Activated CD4-positive, CD25-positive, alpha-beta regulatory T cell treated with anti-CD3 and anti-CD28 coated beads, Interleukin-2, amount 50 U/mL, for 24 hours (primary cell): ENCODE measurements at regions not wholly inside any gene's neighbourhood (a gene's known extent, or its start where the extent isn't known, plus 50 kb on each side); places are given as distances from the start of the nearest gene placed in this dataset.
"Not testable (repeated sequence)": the region's sequence is repeated elsewhere in the genome, so short reads cannot be mapped to it uniquely, and the experiment has no call there.

Experiments used
- ATAC-seq, 2 donors: fragments of 150-1000 bp; cut with Tn5 transposase; one replicate each; pipeline ENCODE4 v1.10.0; 2021; ENCODE audit warnings: mild to moderate bottlenecking in 1 of 2, moderate library complexity in 1 of 2

- ATAC-seq, result no peak
These were observed 1165.5 kb upstream of the SLC39A10 start for GRCh38 chr2:194491409-194492115.

DNA sequence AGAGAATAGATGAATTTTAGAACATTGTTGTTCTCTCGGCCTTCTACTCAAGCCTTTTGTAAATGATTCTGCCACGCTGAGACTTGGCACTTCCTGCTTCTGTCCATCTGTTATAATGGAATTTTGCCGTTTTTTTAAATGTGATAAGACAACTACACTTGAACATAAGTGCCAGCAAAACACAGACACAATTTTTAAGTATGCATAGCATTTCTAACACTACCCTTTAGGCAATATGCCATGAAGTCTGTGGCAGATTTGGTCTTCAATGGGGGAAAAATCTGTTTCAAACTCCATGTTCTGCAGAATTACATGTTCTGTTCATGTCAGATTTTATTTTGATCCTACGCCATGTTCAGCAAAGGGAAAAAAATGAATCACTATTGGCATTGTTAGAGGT is 1170.7 kb upstream of the SLC39A10 start:
- no peak for ATAC-seq

DNA sequence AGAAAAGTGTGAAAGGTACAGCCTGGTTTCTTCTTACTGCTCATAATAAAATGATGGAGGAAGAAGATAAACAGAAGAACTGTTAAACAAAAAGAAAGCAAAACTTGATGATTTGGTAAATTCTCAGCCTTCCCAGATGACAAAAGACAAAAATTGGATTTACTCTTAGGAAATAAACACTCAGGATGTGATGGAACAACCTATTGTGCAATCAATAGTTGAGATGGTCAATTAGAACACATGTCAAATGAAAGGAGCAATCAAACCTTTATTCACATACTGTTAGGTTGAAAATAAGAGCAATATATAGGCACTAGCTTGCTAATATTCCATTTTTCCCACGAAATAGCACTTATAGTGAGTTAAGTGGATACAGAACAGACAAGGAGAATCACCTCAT is 1174.0 kb upstream of the SLC39A10 start:
- no peak for ATAC-seq

DNA sequence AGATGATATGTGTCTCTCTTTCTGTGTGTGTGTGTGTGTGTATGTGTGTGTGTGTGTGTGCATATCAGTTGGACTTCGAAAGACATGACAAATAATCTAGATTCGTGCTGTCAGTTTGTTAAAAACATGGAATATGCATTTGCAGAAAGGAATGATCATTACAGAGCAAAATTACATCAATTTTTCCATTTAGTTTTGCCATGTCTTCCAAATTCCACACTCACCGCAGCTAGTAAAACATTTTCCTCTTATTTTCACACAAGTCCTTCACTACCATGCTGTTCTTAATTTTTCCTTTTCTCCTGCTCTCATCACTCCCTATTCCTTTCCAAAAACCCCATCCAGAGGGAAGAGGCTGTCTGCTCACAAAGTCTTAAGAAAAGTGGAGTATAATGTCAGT is 1191.4 kb upstream of the SLC39A10 start:
- no peak for ATAC-seq

- ATAC-seq, result no peak
These were observed 1191.9 kb upstream of the SLC39A10 start for GRCh38 chr2:194464964-194465638.

DNA sequence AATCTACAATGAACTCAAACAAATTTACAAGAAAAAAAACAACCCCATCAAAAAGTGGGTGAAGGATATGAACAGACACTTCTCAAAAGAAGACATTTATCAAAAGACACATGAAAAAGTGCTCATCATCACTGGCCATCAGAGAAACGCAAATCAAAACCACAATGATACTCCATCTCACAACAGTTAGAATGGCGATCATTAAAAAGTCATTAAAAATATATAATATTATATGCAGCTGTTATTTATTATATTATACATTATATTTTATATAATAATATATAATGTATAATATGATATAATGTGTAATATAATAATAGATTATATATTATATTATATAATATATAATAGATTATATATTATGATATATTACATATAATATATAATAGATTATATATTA is 1194.1 kb upstream of the SLC39A10 start:
- ATAC-seq, result not testable (repeated sequence)

DNA sequence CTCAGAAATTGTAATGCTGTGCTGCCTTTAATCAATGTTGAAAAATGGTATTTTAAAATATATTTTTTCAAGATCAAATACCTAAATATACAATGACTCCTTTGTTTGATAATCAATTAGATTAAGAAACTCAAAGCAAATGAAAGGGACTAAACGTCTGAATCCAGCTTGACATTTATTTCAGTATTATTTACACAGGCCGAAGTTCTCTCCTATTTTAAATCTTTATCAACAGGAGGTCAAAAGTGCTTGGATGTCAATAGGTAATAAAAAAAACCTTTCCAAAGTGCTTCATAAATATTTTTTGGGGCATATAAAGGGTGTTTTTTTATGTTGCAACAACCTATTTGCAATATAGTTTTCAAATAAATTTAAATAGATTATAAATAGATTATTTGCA is 1201.7 kb upstream of the SLC39A10 start:
- ATAC-seq, result no peak

DNA sequence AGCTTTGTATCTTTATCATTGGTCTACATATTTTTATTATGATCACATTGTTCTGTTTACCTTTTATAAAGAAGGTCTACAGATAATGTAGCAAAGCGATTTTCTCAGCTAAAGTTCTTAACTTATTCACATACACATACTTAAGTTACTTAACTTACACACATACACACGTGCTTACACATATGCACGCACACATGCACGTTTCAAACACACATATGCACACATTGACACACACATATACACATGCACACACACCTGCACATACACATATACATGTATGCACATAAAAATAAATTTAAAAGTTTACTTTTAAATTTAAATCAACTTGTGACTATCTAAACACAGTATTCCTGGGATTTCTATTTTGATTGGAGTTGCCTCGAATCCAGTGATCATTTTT is 1204.5 kb upstream of the SLC39A10 start:
- ATAC-seq, result no peak

GRCh38 chr2:194445226-194445625 is 1211.8 kb upstream of the SLC39A10 start:
- no peak for ATAC-seq

GRCh38 chr2:194443926-194444325 is 1213.1 kb upstream of the SLC39A10 start:
- ATAC-seq, result no peak

- no peak for ATAC-seq
These were observed 1232.3 kb upstream of the SLC39A10 start for GRCh38 chr2:194424683-194425209.

- ATAC-seq, result no peak
These were observed 1245.8 kb upstream of the SLC39A10 start for GRCh38 chr2:194411221-194411620.

DNA sequence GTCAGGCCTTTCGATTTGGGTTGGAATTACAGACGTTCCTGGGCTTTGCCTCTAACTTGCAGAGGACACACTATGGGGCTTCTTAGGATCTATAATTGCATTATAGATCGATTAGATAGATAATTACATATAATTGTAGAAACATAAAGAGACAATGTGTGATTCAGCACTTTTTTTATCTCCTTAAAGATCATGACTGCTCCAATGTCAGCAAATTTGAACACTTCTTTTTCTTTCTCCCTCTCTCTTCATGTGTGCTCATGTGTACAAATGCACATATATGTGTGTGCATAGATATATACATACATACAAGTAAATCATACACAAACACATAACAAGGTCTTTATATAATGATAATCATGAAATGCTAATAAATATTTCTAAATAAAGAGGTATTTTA is 1261.2 kb upstream of the SLC39A10 start:
- ATAC-seq, result no peak

- ATAC-seq, result no peak
These were observed 1271.7 kb upstream of the SLC39A10 start for GRCh38 chr2:194385376-194385775.

GRCh38 chr2:194383401-194383800 is 1273.6 kb upstream of the SLC39A10 start:
- no peak for ATAC-seq

- ATAC-seq, result no peak
These were observed 1274.8 kb upstream of the SLC39A10 start for GRCh38 chr2:194382221-194382620.

DNA sequence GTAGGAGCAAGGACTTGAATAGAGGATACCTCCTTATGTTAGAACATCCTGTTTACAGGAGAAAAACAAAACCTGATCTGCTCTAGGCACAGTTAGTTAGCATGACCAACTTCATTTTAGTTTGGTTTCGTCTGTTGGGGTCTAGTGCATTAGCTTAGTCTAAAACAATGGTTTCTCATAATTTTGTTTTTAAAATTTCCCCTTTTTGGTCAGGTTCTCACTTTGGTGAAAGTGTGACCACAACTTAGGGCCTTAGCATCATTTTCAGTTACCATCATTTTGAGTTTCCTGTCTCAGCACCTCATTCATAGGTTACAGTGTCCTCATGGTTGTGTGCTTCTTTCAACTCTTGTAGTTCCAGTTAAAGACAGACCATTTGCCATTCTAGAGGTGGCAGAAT is 1277.0 kb upstream of the SLC39A10 start:
- no peak for ATAC-seq

- ATAC-seq, result not testable (repeated sequence)
These were observed 1289.6 kb upstream of the SLC39A10 start for GRCh38 chr2:194367390-194367789.

DNA sequence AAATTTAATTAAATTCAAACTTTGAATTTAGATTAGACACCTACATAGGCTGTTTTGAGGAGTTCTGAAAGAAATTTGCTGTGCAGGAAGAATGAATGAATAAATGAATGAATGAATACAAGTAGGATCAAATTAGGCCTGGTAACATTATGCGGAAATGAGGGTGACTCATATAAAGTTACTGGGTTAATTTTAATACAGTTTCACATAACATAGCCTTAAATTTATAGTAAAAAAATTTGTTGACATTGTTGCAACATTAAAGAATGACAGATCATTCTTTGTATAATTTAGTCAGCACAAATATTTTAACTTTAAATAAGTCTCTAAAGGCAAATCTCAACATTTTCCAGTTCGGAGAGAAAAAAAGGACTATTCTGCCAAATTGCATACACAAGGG is 1293.1 kb upstream of the SLC39A10 start:
- no peak for ATAC-seq

DNA sequence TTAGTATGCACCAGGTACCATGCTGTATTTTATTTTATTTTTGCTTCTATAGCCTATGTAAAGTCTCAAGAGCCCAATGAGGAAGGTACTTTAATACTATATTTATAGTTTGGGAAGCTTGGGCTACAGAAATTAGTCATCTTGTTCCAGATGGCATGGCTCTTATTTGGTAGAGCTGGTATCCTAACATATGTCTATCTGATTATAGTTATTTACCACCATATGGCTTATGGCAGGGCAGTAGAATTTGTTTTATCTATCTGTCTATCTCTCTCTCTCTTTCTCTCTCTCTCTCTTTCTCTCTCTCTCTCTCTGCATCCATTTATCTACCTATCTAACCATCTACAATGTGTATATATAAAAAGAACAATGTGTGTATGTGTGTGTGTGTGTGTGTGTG is 1293.7 kb upstream of the SLC39A10 start:
- no peak for ATAC-seq

DNA sequence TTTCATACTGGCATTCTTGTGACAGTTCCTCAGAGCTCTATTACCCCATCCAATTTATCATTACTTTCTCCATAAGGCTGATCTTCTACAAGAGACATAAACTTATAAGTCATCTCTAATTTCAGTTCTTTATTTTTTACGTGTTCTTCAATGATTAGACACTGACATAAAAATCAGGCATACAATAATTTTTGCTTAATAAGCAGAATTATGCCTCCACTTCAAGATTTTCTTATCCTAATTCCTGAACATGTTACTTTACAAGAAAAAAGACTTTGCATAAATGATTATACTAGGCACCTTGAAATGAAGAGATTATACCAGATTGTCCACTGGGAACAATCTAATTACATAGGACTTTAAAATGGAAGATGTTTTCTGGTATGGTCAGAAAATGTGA is 1304.5 kb upstream of the SLC39A10 start:
- ATAC-seq, result no peak

DNA sequence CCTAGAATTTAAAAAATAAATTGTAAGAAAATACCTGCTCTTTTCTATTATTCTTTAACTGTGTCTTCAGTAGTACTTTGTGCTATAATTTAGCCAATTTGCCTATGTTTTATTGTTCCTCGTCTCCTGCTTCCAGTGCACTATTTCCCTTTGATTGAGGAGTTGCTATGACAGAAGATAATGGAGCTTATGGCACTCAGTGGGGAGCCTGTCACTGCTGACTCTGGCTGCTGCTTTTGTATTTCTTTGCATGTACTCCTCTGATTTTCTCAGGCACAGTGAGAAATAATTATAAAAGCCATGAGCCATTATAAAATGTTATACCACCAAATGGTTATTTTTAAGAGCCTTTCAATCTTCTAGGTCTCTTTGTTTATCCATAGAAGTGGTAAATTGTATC is 1310.8 kb upstream of the SLC39A10 start:
- no peak for ATAC-seq

DNA sequence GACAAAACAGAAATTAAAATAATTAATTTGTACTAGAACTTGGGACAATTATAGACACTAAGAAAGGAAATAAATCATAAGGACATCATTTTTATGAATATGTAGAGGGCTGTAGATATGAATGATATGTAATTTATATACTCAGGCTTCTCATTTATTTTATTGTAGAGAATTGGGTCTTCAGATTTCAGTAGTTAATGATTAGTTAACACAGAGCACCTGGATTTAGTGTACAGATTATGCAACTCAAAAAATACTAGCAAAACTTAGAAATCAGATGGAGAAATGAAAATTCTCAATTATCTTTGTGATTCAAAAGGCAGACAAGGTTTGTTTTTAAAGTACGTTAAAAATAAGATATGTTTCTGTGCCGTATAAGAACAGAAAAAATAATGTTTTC is 1311.7 kb upstream of the SLC39A10 start:
- no peak for ATAC-seq

- ATAC-seq, result no peak
These were observed 1313.9 kb upstream of the SLC39A10 start for GRCh38 chr2:194343167-194343566.
